Uterus (tissue), 2 donors: ENCODE measurements at regions not wholly inside any gene's neighbourhood (a gene's known extent, or its start where the extent isn't known, plus 50 kb on each side); places are given as distances from the start of the nearest gene placed in this dataset.

Experiments used
- POLR2A ChIP-seq, 2 donors: fragments of 450-650 bp; IDR thresholded peaks; one replicate each; pipeline ENCODE4 v1.6.1; 2016; ENCODE audit warnings: antibody characterized with exemption in 2 of 2, mild to moderate bottlenecking in 1 of 2, moderate library complexity in 1 of 2
- TF ChIP-seq, protein P1 (sequence below), 4 experiments: fragments of 200-600 bp in 2 of 4; fragments of 450-650 bp in 2 of 4; sonication (generic) in 2 of 4; IDR thresholded peaks; one replicate each; pipeline ENCODE4 v1.5.1; 2016 to 2019; ENCODE audit warnings: antibody characterized with exemption in 4 of 4, mild to moderate bottlenecking in 2 of 4, moderate library complexity in 1 of 4

DNA sequence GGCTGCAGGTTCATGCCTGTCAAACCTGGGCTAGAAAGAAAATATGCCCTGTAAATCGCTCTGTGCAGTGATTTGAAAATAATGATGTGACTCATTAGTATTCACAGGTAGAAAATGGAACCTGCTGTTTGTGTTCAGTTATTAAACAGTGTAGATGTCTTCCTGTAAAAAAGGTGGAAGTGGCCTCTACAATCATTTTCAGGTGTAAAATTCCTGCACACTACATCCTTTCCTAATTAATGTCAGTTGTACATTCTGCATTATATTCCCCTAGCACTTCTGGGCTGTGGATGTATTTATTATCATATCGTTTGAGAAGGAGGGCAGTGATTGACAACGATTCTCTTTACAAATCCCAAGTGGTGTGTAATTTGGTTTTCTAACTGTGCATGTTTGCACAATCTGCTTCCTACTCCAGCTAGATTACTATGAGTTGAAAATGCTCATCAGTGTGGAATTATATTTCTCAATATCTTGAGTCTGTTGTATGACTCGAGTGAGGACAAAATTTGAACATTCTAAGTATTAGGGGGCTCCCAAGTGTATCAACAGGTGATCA, 454.0 kb upstream of the DDI1 start:
- TF ChIP-seq POLR2A (IDR thresholded peaks at IDR 0.05) = no peak
- TF ChIP-seq, protein P1, sequence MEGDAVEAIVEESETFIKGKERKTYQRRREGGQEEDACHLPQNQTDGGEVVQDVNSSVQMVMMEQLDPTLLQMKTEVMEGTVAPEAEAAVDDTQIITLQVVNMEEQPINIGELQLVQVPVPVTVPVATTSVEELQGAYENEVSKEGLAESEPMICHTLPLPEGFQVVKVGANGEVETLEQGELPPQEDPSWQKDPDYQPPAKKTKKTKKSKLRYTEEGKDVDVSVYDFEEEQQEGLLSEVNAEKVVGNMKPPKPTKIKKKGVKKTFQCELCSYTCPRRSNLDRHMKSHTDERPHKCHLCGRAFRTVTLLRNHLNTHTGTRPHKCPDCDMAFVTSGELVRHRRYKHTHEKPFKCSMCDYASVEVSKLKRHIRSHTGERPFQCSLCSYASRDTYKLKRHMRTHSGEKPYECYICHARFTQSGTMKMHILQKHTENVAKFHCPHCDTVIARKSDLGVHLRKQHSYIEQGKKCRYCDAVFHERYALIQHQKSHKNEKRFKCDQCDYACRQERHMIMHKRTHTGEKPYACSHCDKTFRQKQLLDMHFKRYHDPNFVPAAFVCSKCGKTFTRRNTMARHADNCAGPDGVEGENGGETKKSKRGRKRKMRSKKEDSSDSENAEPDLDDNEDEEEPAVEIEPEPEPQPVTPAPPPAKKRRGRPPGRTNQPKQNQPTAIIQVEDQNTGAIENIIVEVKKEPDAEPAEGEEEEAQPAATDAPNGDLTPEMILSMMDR (IDR thresholded peaks at IDR 0.05) = no peak
